CD14-positive monocyte (primary cell): ENCODE measurements at regions not wholly inside any gene's neighbourhood (a gene's known extent, or its start where the extent isn't known, plus 50 kb on each side); places are given as distances from the start of the nearest gene placed in this dataset.

Experiments
- DNase-seq, 3 donors: peaks; one replicate each; pipeline ENCODE4 v3.0.0-alpha.2; 2011 to 2022
- H2AFZ ChIP-seq: 2 replicates; pipeline ENCODE4 v1.6.0; 2012; ENCODE audit warnings: mild to moderate bottlenecking, low read depth, low read length, inconsistent platforms; ENCODE audit not compliant: insufficient read depth, poor library complexity, severe bottlenecking
- H3K27ac ChIP-seq, 2 donors: 1 replicate in 1 of 2; 2 replicates in 1 of 2; pipeline ENCODE4 v1.5.1; 2012 to 2013; ENCODE audit warnings: low read length in 2 of 2, control low read depth in 1 of 2, inconsistent platforms in 1 of 2, low read depth in 1 of 2, mild to moderate bottlenecking in 1 of 2
- H3K27me3 ChIP-seq, 2 donors: one replicate each; pipeline versions ENCODE4 v1.6.0 to v1.6.1; 2011 to 2013; ENCODE audit warnings: low read length in 2 of 2; ENCODE audit not compliant: control insufficient read depth in 2 of 2, insufficient read depth in 2 of 2
- H3K36me3 ChIP-seq, 2 donors: replicated peaks in 1 of 2; 1 replicate in 1 of 2; 2 replicates in 1 of 2; pipeline versions ENCODE4 v1.5.1 to v1.6.1; 2012 to 2013; ENCODE audit warnings: low read length in 2 of 2, control low read depth in 1 of 2, inconsistent platforms in 1 of 2, mild to moderate bottlenecking in 1 of 2; ENCODE audit not compliant: insufficient read depth in 2 of 2, control insufficient read depth in 1 of 2
- H3K4me1 ChIP-seq, 2 donors: 1 replicate in 1 of 2; 2 replicates in 1 of 2; pipeline versions ENCODE4 v1.5.1 to v1.6.1; 2012 to 2013; ENCODE audit warnings: low read length in 2 of 2, control low read depth in 1 of 2, inconsistent platforms in 1 of 2, mild to moderate bottlenecking in 1 of 2, moderate library complexity in 1 of 2; ENCODE audit not compliant: insufficient read depth in 2 of 2, control insufficient read depth in 1 of 2
- H3K4me2 ChIP-seq: replicated peaks from 2 replicates; pipeline ENCODE3; 2012; ENCODE audit warnings: low read length, moderate library complexity, mild to moderate bottlenecking; ENCODE audit not compliant: poor library complexity, severe bottlenecking; ENCODE audit errors: extremely low read depth
- H3K4me3 ChIP-seq, 3 experiments: fragments of 200-600 bp in 1 of 3; sonication (generic) in 1 of 3; replicated peaks in 1 of 3; 1 replicate in 2 of 3; 2 replicates in 1 of 3; pipeline ENCODE4 v1.5.1; 2011 to 2013; ENCODE audit warnings: low read length in 3 of 3, mild to moderate bottlenecking in 3 of 3, control low read depth in 2 of 3, low read depth in 2 of 3, inconsistent platforms in 1 of 3, moderate library complexity in 1 of 3
- H3K79me2 ChIP-seq: 2 replicates; pipeline ENCODE4 v1.6.0; 2012; ENCODE audit warnings: mild to moderate bottlenecking, control low read depth, inconsistent platforms, low read length, moderate library complexity; ENCODE audit not compliant: insufficient read depth
- H3K9ac ChIP-seq: 2 replicates; pipeline ENCODE4 v1.6.0; 2017; ENCODE audit warnings: low read length, mild to moderate bottlenecking; ENCODE audit not compliant: insufficient read depth, poor library complexity, severe bottlenecking
- H3K9me3 ChIP-seq, 2 donors: replicated peaks in 1 of 2; 1 replicate in 1 of 2; 2 replicates in 1 of 2; pipeline versions ENCODE4 v1.5.1 to v1.6.1; 2012 to 2013; ENCODE audit warnings: low read length in 2 of 2, control low read depth in 1 of 2; ENCODE audit not compliant: control insufficient read depth in 1 of 2, insufficient read depth in 1 of 2
- H4K20me1 ChIP-seq: 2 replicates; pipeline ENCODE4 v1.6.0; 2012; ENCODE audit warnings: mild to moderate bottlenecking, low read length, control low read depth, moderate library complexity; ENCODE audit not compliant: insufficient read depth
- H3K27ac Mint-ChIP-seq, 7 donors: one replicate each; pipeline ENCODE4 v1.8.0; 2020; ENCODE audit warnings: mild to moderate bottlenecking in 7 of 7, mixed read lengths in 7 of 7, moderate library complexity in 6 of 7, inconsistent platforms in 2 of 7
- H3K27me3 Mint-ChIP-seq, 3 donors: one replicate each; pipeline ENCODE4 v1.8.0; 2021 to 2022; ENCODE audit warnings: low read depth in 3 of 3, mild to moderate bottlenecking in 3 of 3, mixed read lengths in 3 of 3, moderate library complexity in 3 of 3, inconsistent platforms in 1 of 3
- H3K36me3 Mint-ChIP-seq, 2 donors: one replicate each; pipeline ENCODE4 v1.8.0; 2020; ENCODE audit warnings: mixed read lengths in 2 of 2, inconsistent platforms in 1 of 2, mild to moderate bottlenecking in 1 of 2
- H3K4me1 Mint-ChIP-seq: one replicate; pipeline ENCODE4 v1.8.0; 2020; ENCODE audit warnings: mild to moderate bottlenecking, mixed read lengths
- H3K4me3 Mint-ChIP-seq, 2 donors: one replicate each; pipeline ENCODE4 v1.8.0; 2020; ENCODE audit warnings: mild to moderate bottlenecking in 2 of 2, mixed read lengths in 2 of 2, moderate library complexity in 1 of 2
- H3K9me3 Mint-ChIP-seq, 7 donors: one replicate each; pipeline ENCODE4 v1.8.0; 2020 to 2022; ENCODE audit warnings: mixed read lengths in 7 of 7, mild to moderate bottlenecking in 6 of 7, moderate library complexity in 6 of 7, inconsistent platforms in 2 of 7
- WGBS: methylation state at CpG from one replicate; pipeline ENCODE4 v1.1.5; 2013; ENCODE audit warnings: missing lambda C conversion rate; ENCODE audit not compliant: insufficient coverage; 5-methylcytosine and 5-hydroxymethylcytosine counted together
- intact Hi-C, 2 donors: fragments of 100-400 bp; cut with micrococcal nuclease; formaldehyde crosslinking; loops; one replicate each; pipeline versions ENCODE4 v1.15.0 to v1.15.1; 2023
- TF ChIP-seq, protein P1 (sequence below): fragments of 200-600 bp; IDR thresholded peaks from one replicate; pipeline ENCODE4 v1.8.0; 2022; ENCODE audit warnings: antibody characterized with exemption, mild to moderate bottlenecking

GRCh38 chr14:96635850-96636249, 133.7 kb downstream of the PAPOLA start:
- Histone ChIP-seq H4K20me1 (no peaks in the 10 kb centered on the region), H3K36me3 (no peaks in the 10 kb centered on the region), H3K4me3 (no peak overlapping the region), H3K27ac (no peak overlapping the region), H3K4me1 (no peaks in the 10 kb centered on the region), H3K27me3 (no peaks in the 10 kb centered on the region), H3K79me2 (no peaks in the 10 kb centered on the region), H2AFZ (no peak overlapping the region), H3K4me2 (no peak overlapping the region), H3K9ac (no peak overlapping the region), H3K9me3 (no peaks in the 10 kb centered on the region)
- intact Hi-C loops, result no loop called here
- peaks cover 2 to 5% (median 3%) of the 10 kb centered on the region in 3 donors for H3K27me3 Mint-ChIP-seq
- TF ChIP-seq, protein P1, sequence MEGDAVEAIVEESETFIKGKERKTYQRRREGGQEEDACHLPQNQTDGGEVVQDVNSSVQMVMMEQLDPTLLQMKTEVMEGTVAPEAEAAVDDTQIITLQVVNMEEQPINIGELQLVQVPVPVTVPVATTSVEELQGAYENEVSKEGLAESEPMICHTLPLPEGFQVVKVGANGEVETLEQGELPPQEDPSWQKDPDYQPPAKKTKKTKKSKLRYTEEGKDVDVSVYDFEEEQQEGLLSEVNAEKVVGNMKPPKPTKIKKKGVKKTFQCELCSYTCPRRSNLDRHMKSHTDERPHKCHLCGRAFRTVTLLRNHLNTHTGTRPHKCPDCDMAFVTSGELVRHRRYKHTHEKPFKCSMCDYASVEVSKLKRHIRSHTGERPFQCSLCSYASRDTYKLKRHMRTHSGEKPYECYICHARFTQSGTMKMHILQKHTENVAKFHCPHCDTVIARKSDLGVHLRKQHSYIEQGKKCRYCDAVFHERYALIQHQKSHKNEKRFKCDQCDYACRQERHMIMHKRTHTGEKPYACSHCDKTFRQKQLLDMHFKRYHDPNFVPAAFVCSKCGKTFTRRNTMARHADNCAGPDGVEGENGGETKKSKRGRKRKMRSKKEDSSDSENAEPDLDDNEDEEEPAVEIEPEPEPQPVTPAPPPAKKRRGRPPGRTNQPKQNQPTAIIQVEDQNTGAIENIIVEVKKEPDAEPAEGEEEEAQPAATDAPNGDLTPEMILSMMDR, result no peak
- H3K9me3 Mint-ChIP-seq, result peaks cover 0 to 7% (median 3%) of the 10 kb centered on the region in 7 donors
- H3K4me3 Mint-ChIP-seq, result no peak overlapping the region
- DNase-seq, result no peak
- no peaks in the 10 kb centered on the region for H3K4me1 Mint-ChIP-seq
- WGBS, result 91% methylated on average over 8 of the region's 11 CpGs
- no peaks in the 10 kb centered on the region for H3K36me3 Mint-ChIP-seq
- H3K27ac Mint-ChIP-seq, result no peak overlapping the region

- Histone ChIP-seq H3K4me1 (no peaks in the 10 kb centered on the region), H2AFZ (no peak overlapping the region), H3K4me3 (no peak overlapping the region), H3K79me2 (no peaks in the 10 kb centered on the region), H3K27me3 (no peaks in the 10 kb centered on the region), H3K36me3 (no peaks in the 10 kb centered on the region), H4K20me1 (no peaks in the 10 kb centered on the region), H3K9me3 (no peaks in the 10 kb centered on the region), H3K9ac (no peak overlapping the region), H3K27ac (no peak overlapping the region), H3K4me2 (no peak overlapping the region)
- TF ChIP-seq, protein P1, result no peak
- Mint-ChIP-seq H3K4me3 (no peak overlapping the region), H3K9me3 (peaks cover 0 to 6% (median 3%) of the 10 kb centered on the region in 7 donors), H3K36me3 (no peaks in the 10 kb centered on the region), H3K27ac (no peak overlapping the region), H3K4me1 (no peaks in the 10 kb centered on the region), H3K27me3 (peaks cover 3 to 7% (median 5%) of the 10 kb centered on the region in 3 donors)
- WGBS, result 100% methylated on average over 3 of the region's 5 CpGs
- DNase-seq, result no peak
- intact Hi-C loops, result no loop called here
Observed at GRCh38 chr14:96637521-96637920, 135.3 kb downstream of the PAPOLA start.
